Caco-2 (cell line): ENCODE measurements at regions not wholly inside any gene's neighbourhood (a gene's known extent, or its start where the extent isn't known, plus 50 kb on each side); places are given as distances from the start of the nearest gene placed in this dataset.
A peak's percentile ranks its signal among the peaks of the same experiment; 100 is the strongest.

ENCODE experiments used
- BruUV-seq: library from RNA; stranded (reverse); fragments of 400-500 nt; replicated peaks from 2 replicates; lab custom pipeline; 2021; lab: Mats Ljungman, UMichigan
- CTCF ChIA-PET: fragments of 300-600 bp; sonication (Branson Sonifier 250); formaldehyde crosslinking; loops from one replicate; lab custom pipeline; 2022; ENCODE audit warnings: antibody characterized with exemption; lab: Charles Lee
- POLR2A ChIA-PET: fragments of 300-600 bp; sonication (Branson Sonifier 250); formaldehyde crosslinking; loops from one replicate; lab custom pipeline; 2022; ENCODE audit warnings: antibody characterized with exemption; lab: Charles Lee
- DNase-seq, 2 experiments: peaks; one replicate each; pipeline versions ENCODE4 v3.0.0 to v3.0.0-alpha.2; 2020 to 2022
- H3K27me3 ChIP-seq: replicated peaks from 2 replicates; pipeline ENCODE4 v1.6.0; 2011; ENCODE audit warnings: low read length; ENCODE audit not compliant: control insufficient read depth, insufficient read depth
- H3K36me3 ChIP-seq: 2 replicates; pipeline ENCODE4 v1.5.1; 2011; ENCODE audit warnings: low read length; ENCODE audit not compliant: control insufficient read depth, insufficient read depth
- H3K4me1 ChIP-seq: fragments of 250-450 bp; sonication (Bioruptor Pico); 2 replicates; pipeline ENCODE4 v1.5.1; 2020; ENCODE audit warnings: mild to moderate bottlenecking
- H3K4me3 ChIP-seq: 2 replicates; pipeline ENCODE4 v1.5.1; 2011; ENCODE audit warnings: low read depth, mild to moderate bottlenecking, control low read depth, low read length
- H3K9me3 ChIP-seq: fragments of 250-450 bp; sonication (Bioruptor Pico); 2 replicates; pipeline ENCODE4 v1.5.1; 2020; ENCODE audit warnings: mild to moderate bottlenecking, moderate library complexity
- H3K27ac Mint-ChIP-seq: one replicate; pipeline ENCODE4 v1.8.0; 2022; ENCODE audit warnings: mixed read lengths; ENCODE audit not compliant: unreplicated experiment
- H3K27me3 Mint-ChIP-seq: one replicate; pipeline ENCODE4 v1.8.0; 2022; ENCODE audit warnings: mixed read lengths; ENCODE audit not compliant: insufficient read depth, unreplicated experiment
- H3K36me3 Mint-ChIP-seq: one replicate; pipeline ENCODE4 v1.8.0; 2022; ENCODE audit warnings: mild to moderate bottlenecking, mixed read lengths; ENCODE audit not compliant: insufficient read depth, unreplicated experiment
- H3K4me1 Mint-ChIP-seq: one replicate; pipeline ENCODE4 v1.8.0; 2022; ENCODE audit warnings: low read depth, mixed read lengths; ENCODE audit not compliant: unreplicated experiment
- H3K4me3 Mint-ChIP-seq: one replicate; pipeline ENCODE4 v1.8.0; 2022; ENCODE audit warnings: mild to moderate bottlenecking, moderate library complexity, mixed read lengths; ENCODE audit not compliant: unreplicated experiment
- H3K9me3 Mint-ChIP-seq: one replicate; pipeline ENCODE4 v1.8.0; 2022; ENCODE audit warnings: mixed read lengths; ENCODE audit not compliant: unreplicated experiment
- intact Hi-C: fragments of 100-400 bp; cut with micrococcal nuclease; formaldehyde crosslinking; loops from one replicate; pipeline ENCODE4 v1.10.0; 2022; ENCODE audit not compliant: unreplicated experiment
- TF ChIP-seq, protein P1 (sequence below), 2 experiments: fragments of 200-600 bp in 1 of 2; IDR thresholded peaks; 1 replicate in 1 of 2; 2 replicates in 1 of 2; pipeline versions ENCODE4 v1.5.1 to v1.8.0; 2011 to 2022; ENCODE audit warnings: antibody characterized with exemption in 1 of 2, control low read depth in 1 of 2, inconsistent platforms in 1 of 2, low read depth in 1 of 2, low read length in 1 of 2, mild to moderate bottlenecking in 1 of 2, moderate library complexity in 1 of 2; ENCODE audit not compliant: insufficient read depth in 1 of 2, severe bottlenecking in 1 of 2, unreplicated experiment in 1 of 2

DNA sequence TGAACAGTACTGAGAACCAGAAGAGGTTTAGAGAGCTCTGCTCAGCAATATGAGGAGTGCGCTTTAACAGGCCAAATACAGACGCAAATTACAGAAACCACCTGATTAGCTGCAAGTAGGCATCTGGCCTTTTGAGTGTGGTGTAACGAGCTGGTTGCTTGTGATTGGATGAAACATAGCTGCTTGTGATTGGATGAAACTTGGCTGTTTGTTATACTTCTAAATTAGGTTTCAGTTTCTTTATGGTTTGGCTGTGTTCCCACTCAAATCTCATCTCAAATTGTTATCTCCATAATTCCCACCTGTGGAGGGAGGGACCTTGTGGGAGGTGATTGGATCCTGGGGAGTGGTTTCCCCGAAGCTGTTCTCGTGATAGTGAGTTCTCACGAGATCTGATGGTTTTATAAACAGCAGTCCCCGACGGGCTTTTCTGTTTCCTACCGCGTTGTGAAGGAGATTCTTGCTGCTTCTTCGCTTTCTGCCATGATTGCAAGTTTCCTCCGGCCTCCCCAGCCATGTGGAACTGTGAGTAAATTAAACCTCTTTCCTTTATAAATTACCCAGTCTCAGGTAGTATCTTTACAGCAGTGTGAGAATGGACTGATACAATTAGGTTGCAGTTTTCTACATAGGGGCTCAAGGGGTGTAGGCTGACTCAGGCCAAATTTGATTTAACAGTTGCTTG lies 655.9 kb upstream of the MAN1A1 start:
- no peaks in the 10 kb centered on the region for H3K27me3 Mint-ChIP-seq
- peak overlapping the region; percentile 74 for H3K4me3 Mint-ChIP-seq
- Histone ChIP-seq H3K4me3 (peak overlapping the region; percentile 25), H3K36me3 (no peaks in the 10 kb centered on the region), H3K4me1 (peaks cover 8% of the 10 kb centered on the region; the same call in 1 of the 2 replicates), H3K9me3 (no peaks in the 10 kb centered on the region; the same call in 1 of the 2 replicates), H3K27me3 (no peaks in the 10 kb centered on the region)
- ChIA-PET CTCF (no interaction called here), POLR2A (no interaction called here)
- no peaks in the 10 kb centered on the region for H3K9me3 Mint-ChIP-seq
- TF ChIP-seq, protein P1, sequence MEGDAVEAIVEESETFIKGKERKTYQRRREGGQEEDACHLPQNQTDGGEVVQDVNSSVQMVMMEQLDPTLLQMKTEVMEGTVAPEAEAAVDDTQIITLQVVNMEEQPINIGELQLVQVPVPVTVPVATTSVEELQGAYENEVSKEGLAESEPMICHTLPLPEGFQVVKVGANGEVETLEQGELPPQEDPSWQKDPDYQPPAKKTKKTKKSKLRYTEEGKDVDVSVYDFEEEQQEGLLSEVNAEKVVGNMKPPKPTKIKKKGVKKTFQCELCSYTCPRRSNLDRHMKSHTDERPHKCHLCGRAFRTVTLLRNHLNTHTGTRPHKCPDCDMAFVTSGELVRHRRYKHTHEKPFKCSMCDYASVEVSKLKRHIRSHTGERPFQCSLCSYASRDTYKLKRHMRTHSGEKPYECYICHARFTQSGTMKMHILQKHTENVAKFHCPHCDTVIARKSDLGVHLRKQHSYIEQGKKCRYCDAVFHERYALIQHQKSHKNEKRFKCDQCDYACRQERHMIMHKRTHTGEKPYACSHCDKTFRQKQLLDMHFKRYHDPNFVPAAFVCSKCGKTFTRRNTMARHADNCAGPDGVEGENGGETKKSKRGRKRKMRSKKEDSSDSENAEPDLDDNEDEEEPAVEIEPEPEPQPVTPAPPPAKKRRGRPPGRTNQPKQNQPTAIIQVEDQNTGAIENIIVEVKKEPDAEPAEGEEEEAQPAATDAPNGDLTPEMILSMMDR (IDR thresholded peaks at IDR 0.05; ENCODE audit: insufficient read depth in 1 of 2, low read depth in 1 of 2, low read length in 1 of 2, severe bottlenecking in 1 of 2, unreplicated experiment in 1 of 2) = no peak
- no peaks in the 10 kb centered on the region for H3K4me1 Mint-ChIP-seq
- H3K27ac Mint-ChIP-seq = peak overlapping the region; percentile 57
- BruUV-seq = no TSS peak
- DNase-seq = peak; percentile 55 to 66
- intact Hi-C loops = no loop called here
- H3K36me3 Mint-ChIP-seq = no peaks in the 10 kb centered on the region

DNA sequence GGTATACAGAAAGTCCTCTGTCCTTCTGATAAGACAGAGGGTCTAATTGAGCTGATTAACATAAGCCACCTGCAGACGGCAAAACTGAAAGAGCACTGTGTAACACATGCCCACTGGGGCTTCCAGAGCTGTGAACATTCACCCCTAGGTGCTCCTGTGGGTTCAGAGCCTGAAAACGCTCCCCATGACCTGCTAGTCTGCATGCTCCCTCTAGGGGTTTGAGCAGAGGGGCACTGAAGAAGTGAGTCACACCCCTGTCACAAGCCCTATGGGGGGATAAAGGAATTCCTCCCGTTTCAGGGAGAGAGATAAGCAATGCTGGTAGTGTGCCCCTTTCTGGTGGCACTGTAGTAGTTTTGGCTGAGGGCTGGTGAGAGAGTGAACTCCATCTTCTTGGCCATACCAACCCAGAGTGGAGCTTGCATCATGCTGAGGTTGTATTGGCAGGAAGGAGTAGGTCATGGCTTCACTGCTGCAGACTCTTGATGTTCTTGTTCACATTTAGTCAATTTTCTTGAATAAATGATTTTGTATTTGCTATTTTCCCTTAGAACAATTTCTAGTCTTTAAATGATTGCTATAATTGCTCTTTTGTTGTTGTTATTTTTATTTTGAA lies 637.5 kb upstream of the MAN1A1 start:
- Mint-ChIP-seq H3K4me1 (no peaks in the 10 kb centered on the region), H3K27me3 (no peaks in the 10 kb centered on the region), H3K4me3 (no peak overlapping the region), H3K27ac (no peak overlapping the region), H3K36me3 (no peaks in the 10 kb centered on the region), H3K9me3 (no peaks in the 10 kb centered on the region)
- no peak for DNase-seq
- Histone ChIP-seq H3K36me3 (no peaks in the 10 kb centered on the region), H3K4me3 (no peak overlapping the region), H3K27me3 (no peaks in the 10 kb centered on the region), H3K4me1 (no peaks in the 10 kb centered on the region), H3K9me3 (no peaks in the 10 kb centered on the region)
- intact Hi-C loops = no loop called here
- POLR2A ChIA-PET = interaction anchor here (0.6 kb wide), 1 partner anchor 109 kb away, joined by 3 read pairs; no protein-coding TSS in a partner anchor
- TF ChIP-seq, protein P1 (IDR thresholded peaks at IDR 0.05; ENCODE audit: insufficient read depth in 1 of 2, low read depth in 1 of 2, low read length in 1 of 2, severe bottlenecking in 1 of 2, unreplicated experiment in 1 of 2) = no peak
- no TSS peak for BruUV-seq
- CTCF ChIA-PET = no interaction called here

DNA sequence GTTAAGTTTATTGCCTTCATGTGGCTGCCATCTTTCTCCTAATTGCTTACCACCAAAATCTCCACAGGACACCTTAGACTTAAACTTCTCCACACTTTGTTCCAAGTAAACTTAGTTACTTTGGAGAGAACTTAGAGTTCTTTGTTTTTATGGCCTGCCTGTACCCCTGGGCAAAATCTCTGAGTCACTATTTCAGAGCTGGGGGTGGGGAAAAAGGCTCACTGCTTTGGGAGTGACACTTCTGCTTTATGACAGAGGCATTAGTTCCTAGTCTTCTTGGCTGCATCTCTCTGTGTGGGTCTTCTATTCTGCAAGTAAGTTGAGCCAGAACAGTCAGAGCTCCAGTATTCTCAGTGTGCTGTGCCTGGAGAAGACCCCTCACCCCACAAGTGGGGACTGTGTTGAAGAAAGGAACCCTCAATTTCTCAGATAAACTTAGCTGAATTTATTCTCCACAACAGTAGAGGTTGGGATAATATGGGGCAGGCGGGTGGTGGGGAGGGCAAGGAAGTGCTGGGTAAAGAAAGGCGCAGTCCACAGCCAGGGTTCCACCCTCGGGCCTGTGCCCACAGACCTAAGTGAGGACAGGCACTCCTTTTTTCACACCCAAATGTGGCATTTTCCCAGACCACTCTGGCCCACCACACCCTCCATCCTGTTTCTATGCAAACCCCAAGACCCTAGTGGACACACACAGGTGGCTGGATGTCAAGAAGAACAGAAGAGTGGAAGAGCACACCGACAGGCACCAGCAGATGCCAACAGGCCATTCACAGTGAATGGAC lies 636.6 kb upstream of the MAN1A1 start:
- no peak overlapping the region for H3K27ac Mint-ChIP-seq
- TF ChIP-seq, protein P1 (IDR thresholded peaks at IDR 0.05; ENCODE audit: insufficient read depth in 1 of 2, low read depth in 1 of 2, low read length in 1 of 2, severe bottlenecking in 1 of 2, unreplicated experiment in 1 of 2) = no peak
- Histone ChIP-seq H3K4me1 (no peaks in the 10 kb centered on the region), H3K4me3 (no peak overlapping the region), H3K36me3 (no peaks in the 10 kb centered on the region), H3K27me3 (no peaks in the 10 kb centered on the region), H3K9me3 (no peaks in the 10 kb centered on the region)
- no peak for DNase-seq
- H3K9me3 Mint-ChIP-seq = no peaks in the 10 kb centered on the region
- intact Hi-C loops = no loop called here
- no peaks in the 10 kb centered on the region for H3K4me1 Mint-ChIP-seq
- no peaks in the 10 kb centered on the region for H3K36me3 Mint-ChIP-seq
- no peak overlapping the region for H3K4me3 Mint-ChIP-seq
- no peaks in the 10 kb centered on the region for H3K27me3 Mint-ChIP-seq
- ChIA-PET POLR2A (no interaction called here), CTCF (no interaction called here)
- no TSS peak for BruUV-seq
